ENCODE measurements at regions not wholly inside any gene's neighbourhood (a gene's known extent, or its start where the extent isn't known, plus 50 kb on each side); places are given as distances from the start of the nearest gene placed in this dataset.

DNA sequence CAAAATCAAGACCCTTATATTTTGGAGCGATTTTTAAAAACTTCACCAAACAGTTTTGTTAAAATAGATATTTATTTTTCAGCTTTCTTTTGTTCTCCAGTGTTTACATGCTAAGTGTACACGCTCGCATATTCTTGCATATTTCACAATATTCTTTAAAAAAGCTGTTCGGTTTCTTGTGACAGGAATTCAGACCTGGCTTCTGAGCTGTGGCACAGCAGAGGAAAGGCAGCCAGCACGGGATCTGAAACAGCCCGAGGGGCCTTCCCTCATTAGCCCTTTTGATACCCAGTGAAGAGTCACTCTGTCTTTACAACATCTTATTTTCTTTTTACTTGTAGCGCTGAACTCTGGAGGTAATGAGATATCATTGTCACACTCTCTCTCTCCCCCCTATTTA is 234.0 kb downstream of the B3GLCT start:
- TF ChIP-seq, protein P1, sequence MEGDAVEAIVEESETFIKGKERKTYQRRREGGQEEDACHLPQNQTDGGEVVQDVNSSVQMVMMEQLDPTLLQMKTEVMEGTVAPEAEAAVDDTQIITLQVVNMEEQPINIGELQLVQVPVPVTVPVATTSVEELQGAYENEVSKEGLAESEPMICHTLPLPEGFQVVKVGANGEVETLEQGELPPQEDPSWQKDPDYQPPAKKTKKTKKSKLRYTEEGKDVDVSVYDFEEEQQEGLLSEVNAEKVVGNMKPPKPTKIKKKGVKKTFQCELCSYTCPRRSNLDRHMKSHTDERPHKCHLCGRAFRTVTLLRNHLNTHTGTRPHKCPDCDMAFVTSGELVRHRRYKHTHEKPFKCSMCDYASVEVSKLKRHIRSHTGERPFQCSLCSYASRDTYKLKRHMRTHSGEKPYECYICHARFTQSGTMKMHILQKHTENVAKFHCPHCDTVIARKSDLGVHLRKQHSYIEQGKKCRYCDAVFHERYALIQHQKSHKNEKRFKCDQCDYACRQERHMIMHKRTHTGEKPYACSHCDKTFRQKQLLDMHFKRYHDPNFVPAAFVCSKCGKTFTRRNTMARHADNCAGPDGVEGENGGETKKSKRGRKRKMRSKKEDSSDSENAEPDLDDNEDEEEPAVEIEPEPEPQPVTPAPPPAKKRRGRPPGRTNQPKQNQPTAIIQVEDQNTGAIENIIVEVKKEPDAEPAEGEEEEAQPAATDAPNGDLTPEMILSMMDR (IDR thresholded peaks at IDR 0.05) = no peak
- intact Hi-C loops (cut with DNase I) = loop anchor here (2.0 kb wide), 1 partner anchor 309 kb away; no protein-coding TSS in a partner anchor
- no peaks in the 10 kb centered on the region for H3K27me3 ChIP-seq

GRCh38 chr13:31434613-31435012 is 234.8 kb downstream of the B3GLCT start:
- no peak for DNase-seq
- Histone ChIP-seq H3K4me1 (no peaks in the 10 kb centered on the region), H3K36me3 (no peaks in the 10 kb centered on the region), H3K9me3 (no peaks in the 10 kb centered on the region), H3K9ac (ENCODE audit: low read depth in 2 of 2, low read length in 2 of 2) (no peak overlapping the region), H3K27me3 (no peaks in the 10 kb centered on the region), H3K27ac (no peak overlapping the region), H3K4me3 (no peak overlapping the region)
- TF ChIP-seq, protein P1 (IDR thresholded peaks at IDR 0.05) = no peak
- intact Hi-C loops (cut with DNase I) = loop anchor here (2.0 kb wide), 1 partner anchor 308 kb away; no protein-coding TSS in a partner anchor

More for the DNA sequence above, 234.0 kb downstream of the B3GLCT start:
- Histone ChIP-seq H3K27ac (no peak overlapping the region), H3K4me1 (no peaks in the 10 kb centered on the region), H3K9ac (ENCODE audit: low read depth in 2 of 2, low read length in 2 of 2) (no peak overlapping the region), H3K9me3 (no peaks in the 10 kb centered on the region), H3K36me3 (no peaks in the 10 kb centered on the region), H3K4me3 (no peak overlapping the region)
- DNase-seq = no peak

DNA sequence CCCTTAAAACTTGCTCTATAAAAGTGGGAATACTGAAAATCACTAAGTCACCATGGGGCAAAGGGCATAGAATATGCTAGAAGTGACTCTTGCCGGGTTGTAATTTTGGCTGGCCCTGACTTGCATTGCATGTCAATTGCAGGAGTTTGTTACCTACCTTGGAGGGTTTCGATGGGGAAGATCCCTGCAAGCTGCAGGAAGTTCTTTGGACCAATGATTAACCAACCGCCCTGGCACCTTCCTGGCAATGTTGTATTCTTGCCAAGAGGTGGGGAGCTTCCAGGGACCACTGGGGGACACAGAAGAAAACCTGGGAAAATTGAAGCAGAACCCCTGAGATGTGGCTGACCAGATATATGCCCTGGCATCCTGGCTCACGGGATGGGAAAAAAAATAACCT is 235.8 kb downstream of the B3GLCT start:
- Histone ChIP-seq H3K4me1 (no peaks in the 10 kb centered on the region), H3K27ac (no peak overlapping the region), H3K4me3 (no peak overlapping the region), H3K36me3 (no peaks in the 10 kb centered on the region), H3K9ac (ENCODE audit: low read depth in 2 of 2, low read length in 2 of 2) (no peak overlapping the region), H3K9me3 (no peaks in the 10 kb centered on the region), H3K27me3 (no peaks in the 10 kb centered on the region)
- TF ChIP-seq, protein P1 (IDR thresholded peaks at IDR 0.05) = no peak
- intact Hi-C loops (cut with DNase I) = loop anchor here (2.0 kb wide), 1 partner anchor 307 kb away; no protein-coding TSS in a partner anchor
- DNase-seq = peak; percentile 21

DNA sequence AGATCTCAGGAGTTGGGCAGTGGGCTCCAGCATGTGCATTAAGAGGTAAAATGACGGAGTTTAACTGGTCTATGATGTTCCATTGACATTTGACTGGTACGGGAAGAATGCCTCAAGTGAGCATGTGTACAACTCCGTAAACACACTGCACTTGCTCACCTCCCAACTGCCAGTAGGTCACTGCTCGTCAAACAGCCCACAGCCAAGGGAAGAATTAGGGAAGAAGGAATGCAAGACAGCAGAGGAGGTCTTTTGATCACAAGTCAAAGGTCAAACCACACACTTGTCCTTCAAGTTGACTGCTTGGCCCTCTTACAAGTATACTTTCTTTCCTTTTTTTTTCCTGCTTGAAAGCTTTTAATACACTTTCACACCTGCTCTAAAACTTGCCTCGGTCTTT is 236.7 kb downstream of the B3GLCT start:
- Histone ChIP-seq H3K9ac (ENCODE audit: low read depth in 2 of 2, low read length in 2 of 2) (no peak overlapping the region), H3K27me3 (no peaks in the 10 kb centered on the region), H3K4me3 (no peak overlapping the region), H3K27ac (no peak overlapping the region), H3K36me3 (no peaks in the 10 kb centered on the region), H3K4me1 (no peaks in the 10 kb centered on the region), H3K9me3 (no peaks in the 10 kb centered on the region)
- intact Hi-C loops (cut with DNase I) = no loop called here
- TF ChIP-seq, protein P1 (IDR thresholded peaks at IDR 0.05) = no peak
- DNase-seq = no peak

DNA sequence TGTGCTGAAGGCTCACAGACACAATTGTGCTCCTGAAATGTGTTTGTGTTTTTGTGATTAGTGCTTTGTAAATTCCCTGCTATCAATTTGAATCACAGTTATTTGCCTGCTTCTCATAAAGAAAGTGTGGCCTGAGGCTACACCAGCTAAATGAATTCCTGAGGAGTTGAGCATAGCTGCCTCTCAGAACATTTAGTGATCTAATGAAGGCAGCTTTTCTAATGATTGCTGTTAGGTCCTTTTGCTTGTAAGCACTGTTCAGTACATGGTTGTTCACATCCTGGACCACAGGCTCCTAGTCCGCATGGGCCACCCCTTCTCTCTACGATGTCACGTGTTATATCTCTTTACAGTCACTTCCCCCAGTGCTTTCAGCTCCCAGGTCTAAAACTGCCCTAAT is 238.2 kb downstream of the B3GLCT start:
- no peaks in the 10 kb centered on the region for H3K27me3 ChIP-seq
- no peak for DNase-seq
- no peak overlapping the region for H3K27ac ChIP-seq
- H3K4me1 ChIP-seq = no peaks in the 10 kb centered on the region
- TF ChIP-seq, protein P1 (IDR thresholded peaks at IDR 0.05) = no peak
- intact Hi-C loops (cut with DNase I) = no loop called here
- H3K36me3 ChIP-seq = no peaks in the 10 kb centered on the region
- H3K9me3 ChIP-seq = no peaks in the 10 kb centered on the region
- H3K9ac ChIP-seq (ENCODE audit: low read depth in 2 of 2, low read length in 2 of 2) = no peak overlapping the region
- no peak overlapping the region for H3K4me3 ChIP-seq

Measured in colonic mucosa (tissue), 4 donors.